ENCODE measurements at regions not wholly inside any gene's neighbourhood (a gene's known extent, or its start where the extent isn't known, plus 50 kb on each side); places are given as distances from the start of the nearest gene placed in this dataset.
"Not testable (repeated sequence)": the region's sequence is repeated elsewhere in the genome, so short reads cannot be mapped to it uniquely, and the experiment has no call there.

- DNase-seq (ENCODE audit: low read depth): no peak
- in situ Hi-C loops (cut with HindIII; ENCODE audit: low pct_unique_long_range_greater_than_20kb, low sequenced_read_pairs): no loop called here
Observed at GRCh38 chr13:42373048-42373812, 101.3 kb downstream of the AKAP11 start.

- in situ Hi-C loops (cut with HindIII; ENCODE audit: low pct_unique_long_range_greater_than_20kb, low sequenced_read_pairs): no loop called here
- no peak for DNase-seq (ENCODE audit: low read depth)
Observed at GRCh38 chr13:42375663-42376062, 103.7 kb downstream of the AKAP11 start.

GRCh38 chr13:42377640-42378382 is 105.9 kb downstream of the AKAP11 start:
- in situ Hi-C loops (cut with HindIII; ENCODE audit: low pct_unique_long_range_greater_than_20kb, low sequenced_read_pairs): no loop called here
- no peak for DNase-seq (ENCODE audit: low read depth)

- in situ Hi-C loops (cut with HindIII; ENCODE audit: low pct_unique_long_range_greater_than_20kb, low sequenced_read_pairs): no loop called here
- no peak for DNase-seq (ENCODE audit: low read depth)
Observed at GRCh38 chr13:42378383-42378780, 106.4 kb downstream of the AKAP11 start.

DNA sequence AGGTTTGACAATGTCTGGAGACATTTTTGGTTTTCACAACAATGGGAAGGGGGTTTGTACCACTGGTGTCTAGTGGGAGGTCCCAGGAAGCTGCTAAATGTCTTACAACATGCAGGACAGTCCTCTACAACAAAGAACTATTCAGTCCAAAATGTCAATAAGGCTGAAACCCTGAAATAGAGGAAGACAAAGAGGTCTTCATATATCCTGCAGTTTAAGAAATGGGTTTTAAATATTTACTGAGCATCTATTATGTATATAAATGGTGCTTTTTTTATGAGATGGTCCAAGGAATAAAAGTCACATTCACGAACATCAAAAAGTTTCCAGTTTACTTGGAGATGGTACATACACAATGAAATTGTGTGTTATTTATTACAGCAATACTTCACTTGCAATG is 107.3 kb downstream of the AKAP11 start:
- no peak for DNase-seq (ENCODE audit: low read depth)
- in situ Hi-C loops (cut with HindIII; ENCODE audit: low pct_unique_long_range_greater_than_20kb, low sequenced_read_pairs): no loop called here

GRCh38 chr13:42380420-42381164 is 108.6 kb downstream of the AKAP11 start:
- in situ Hi-C loops (cut with HindIII; ENCODE audit: low pct_unique_long_range_greater_than_20kb, low sequenced_read_pairs): no loop called here
- no peak for DNase-seq (ENCODE audit: low read depth)

- in situ Hi-C loops (cut with HindIII; ENCODE audit: low pct_unique_long_range_greater_than_20kb, low sequenced_read_pairs): no loop called here
Observed at GRCh38 chr13:42381165-42381425, 109.1 kb downstream of the AKAP11 start.

DNA sequence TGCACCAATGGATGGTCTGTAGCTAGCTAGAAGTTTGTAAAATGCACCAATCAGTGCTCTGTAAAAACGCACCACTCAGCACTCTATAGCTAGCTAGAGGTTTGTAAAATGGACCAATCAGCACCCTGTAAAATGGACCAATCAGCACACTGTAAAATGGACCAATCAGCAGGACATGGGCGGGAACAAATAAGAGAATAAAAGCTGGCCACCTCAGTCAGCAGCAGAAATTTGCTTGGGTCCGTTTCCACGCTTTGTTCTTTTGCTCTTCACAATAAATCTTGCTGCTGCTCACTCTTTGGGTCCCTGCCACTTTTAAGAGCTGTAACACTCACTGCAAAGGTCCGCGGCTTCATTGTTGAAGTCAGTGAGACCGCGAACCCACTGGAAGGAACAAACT is 109.5 kb downstream of the AKAP11 start:
- DNase-seq (ENCODE audit: low read depth); in situ Hi-C loops (cut with HindIII; ENCODE audit: low pct_unique_long_range_greater_than_20kb, low sequenced_read_pairs): not testable (repeated sequence)

More at GRCh38 chr13:42381165-42381425, 109.1 kb downstream of the AKAP11 start:
- DNase-seq (ENCODE audit: low read depth): no peak

- in situ Hi-C loops (cut with HindIII; ENCODE audit: low pct_unique_long_range_greater_than_20kb, low sequenced_read_pairs): no loop called here
- DNase-seq (ENCODE audit: low read depth): no peak
Observed at GRCh38 chr13:42383025-42383424, 111.1 kb downstream of the AKAP11 start.

DNA sequence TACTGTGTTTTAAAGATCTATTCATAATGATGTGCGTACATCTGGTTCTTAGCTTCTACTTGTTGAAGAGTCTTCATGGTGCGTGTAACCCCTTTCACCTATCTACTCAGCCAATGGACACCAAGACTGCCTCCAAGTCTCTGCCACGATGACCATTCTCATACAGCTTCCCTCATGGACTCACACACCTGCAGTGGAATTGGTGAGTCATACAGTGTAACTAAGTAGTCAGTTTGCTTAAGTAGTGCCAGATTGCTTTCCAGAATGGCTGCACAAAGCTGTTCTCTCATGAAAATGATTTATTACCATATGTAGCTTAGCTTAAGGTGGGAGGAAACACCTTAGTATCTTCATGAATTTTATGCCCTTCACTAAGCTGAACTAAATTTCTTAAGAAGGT is 112.3 kb downstream of the AKAP11 start:
- in situ Hi-C loops (cut with HindIII; ENCODE audit: low pct_unique_long_range_greater_than_20kb, low sequenced_read_pairs): no loop called here
- DNase-seq (ENCODE audit: low read depth): no peak

DNA sequence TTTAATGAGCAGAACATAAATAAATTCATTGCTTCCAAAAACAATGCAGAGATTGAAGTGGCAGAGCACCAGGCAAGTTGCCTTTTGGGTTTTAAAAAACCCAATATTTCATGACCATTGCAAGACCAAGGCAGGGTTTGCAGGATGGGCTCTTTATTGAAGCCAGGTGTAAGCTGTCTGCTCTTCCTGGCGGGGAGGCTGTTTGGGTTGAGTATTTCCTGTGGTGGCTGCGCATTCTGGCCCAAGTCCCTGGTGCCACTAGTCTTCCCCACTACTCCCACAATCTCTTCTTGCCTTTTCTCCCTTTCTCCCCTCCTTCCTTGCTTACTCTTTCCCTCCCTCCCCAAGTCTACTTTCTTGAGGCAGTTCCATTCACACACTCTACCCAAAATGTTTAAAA is 116.4 kb downstream of the AKAP11 start:
- in situ Hi-C loops (cut with HindIII; ENCODE audit: low pct_unique_long_range_greater_than_20kb, low sequenced_read_pairs): no loop called here

DNA sequence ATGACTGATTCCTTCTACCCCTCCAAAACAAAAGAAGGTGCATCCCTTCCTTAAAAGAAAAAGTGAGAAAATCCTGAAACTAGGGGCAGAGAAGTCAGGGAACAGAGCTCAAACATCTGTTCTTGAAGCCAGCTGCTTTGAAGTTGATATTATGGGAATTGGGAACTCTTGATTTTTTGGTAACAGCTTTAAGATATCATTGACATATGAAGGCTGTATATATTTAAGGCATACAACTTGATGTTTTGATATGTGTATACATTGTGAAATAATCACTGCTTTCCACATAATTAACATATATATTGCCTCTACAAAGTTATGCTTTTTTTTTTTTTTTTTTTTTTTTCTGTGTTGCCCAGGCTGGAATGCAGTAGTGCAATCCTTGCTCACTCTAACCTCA is 117.1 kb downstream of the AKAP11 start:
- no peak for DNase-seq (ENCODE audit: low read depth)
- in situ Hi-C loops (cut with HindIII; ENCODE audit: low pct_unique_long_range_greater_than_20kb, low sequenced_read_pairs): no loop called here

More for the DNA sequence above, 116.4 kb downstream of the AKAP11 start:
- no peak for DNase-seq (ENCODE audit: low read depth)

GRCh38 chr13:42392180-42392579 is 120.2 kb downstream of the AKAP11 start:
- in situ Hi-C loops (cut with HindIII; ENCODE audit: low pct_unique_long_range_greater_than_20kb, low sequenced_read_pairs): no loop called here

DNA sequence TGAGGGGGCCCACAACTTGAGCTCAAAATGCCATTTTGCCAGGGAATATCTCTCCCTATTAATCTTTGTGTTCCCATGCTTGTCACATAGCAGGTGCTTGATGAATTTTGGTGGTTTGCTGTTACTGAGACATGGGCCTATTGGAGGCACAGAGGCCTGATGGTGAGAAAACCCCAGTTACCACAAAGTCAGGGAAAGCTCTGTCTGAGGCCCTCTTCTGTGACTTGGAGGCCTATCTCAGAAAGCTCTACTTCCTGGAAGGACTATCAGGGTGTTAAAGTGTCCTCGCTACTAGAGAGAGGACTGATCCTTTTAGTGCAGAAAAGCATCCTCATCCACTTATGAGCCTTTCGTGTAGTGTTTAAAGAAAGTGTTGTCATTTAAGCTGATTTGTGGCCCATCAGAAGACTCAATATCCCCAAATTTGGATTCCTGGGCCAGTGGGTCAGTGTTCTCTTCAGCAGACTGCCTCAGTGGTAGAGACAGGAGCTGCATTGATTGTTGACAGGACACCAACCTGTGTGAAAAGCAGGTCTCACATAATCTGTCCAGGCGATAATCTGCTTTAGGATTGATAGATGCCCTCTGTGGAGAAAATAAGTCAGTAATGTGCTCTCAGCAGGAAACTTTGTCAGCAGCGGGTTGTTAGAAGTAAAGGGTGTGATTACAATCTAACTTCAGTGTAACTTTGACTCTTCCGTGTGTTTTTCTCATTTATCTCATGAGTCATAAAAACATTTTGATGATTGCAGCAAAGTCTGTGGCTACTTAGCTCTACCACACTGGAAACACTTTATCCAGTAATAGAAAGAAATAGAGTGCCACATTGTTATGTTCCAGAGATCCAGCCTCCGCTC is 121.0 kb downstream of the AKAP11 start:
- no peak for DNase-seq (ENCODE audit: low read depth)
- in situ Hi-C loops (cut with HindIII; ENCODE audit: low pct_unique_long_range_greater_than_20kb, low sequenced_read_pairs): no loop called here

More at GRCh38 chr13:42392180-42392579, 120.2 kb downstream of the AKAP11 start:
- DNase-seq (ENCODE audit: low read depth): no peak

DNA sequence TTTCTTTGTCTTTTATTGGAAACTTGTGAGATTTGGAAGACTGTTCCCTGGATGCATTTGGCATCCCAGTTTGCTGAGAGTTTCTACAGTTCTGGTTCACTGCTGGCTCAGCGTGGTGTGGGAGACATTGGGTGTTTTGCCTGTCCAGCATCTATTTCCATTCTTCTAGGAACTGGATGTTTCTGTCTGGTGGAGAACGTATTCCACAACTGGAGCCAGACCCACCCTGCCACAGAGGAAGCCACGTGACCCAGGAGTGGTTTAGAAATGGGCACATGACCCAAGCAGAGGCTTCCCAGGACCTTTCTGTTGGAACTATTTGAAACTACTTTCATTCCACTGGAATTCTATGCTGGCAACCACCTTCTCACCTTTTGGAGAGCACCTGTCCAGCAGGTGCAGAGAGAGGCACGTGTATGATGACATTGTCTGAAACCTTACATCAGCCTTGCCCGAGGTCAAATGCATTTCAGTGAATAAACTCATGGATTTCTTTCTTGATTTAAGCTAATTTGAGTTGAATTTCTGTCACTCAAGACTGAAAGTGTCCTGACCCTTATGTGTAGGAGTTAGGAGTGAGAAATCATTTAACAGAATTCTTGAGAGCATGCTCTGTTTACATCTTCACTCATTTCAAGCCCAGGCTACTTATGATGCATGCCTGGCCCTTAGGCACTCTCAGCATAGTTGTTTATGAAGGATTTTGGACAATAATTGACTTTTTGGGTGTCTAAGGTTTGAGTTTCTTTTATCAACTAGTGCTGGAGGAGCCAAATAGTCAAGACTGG is 121.8 kb downstream of the AKAP11 start:
- in situ Hi-C loops (cut with HindIII; ENCODE audit: low pct_unique_long_range_greater_than_20kb, low sequenced_read_pairs): no loop called here
- no peak for DNase-seq (ENCODE audit: low read depth)

DNA sequence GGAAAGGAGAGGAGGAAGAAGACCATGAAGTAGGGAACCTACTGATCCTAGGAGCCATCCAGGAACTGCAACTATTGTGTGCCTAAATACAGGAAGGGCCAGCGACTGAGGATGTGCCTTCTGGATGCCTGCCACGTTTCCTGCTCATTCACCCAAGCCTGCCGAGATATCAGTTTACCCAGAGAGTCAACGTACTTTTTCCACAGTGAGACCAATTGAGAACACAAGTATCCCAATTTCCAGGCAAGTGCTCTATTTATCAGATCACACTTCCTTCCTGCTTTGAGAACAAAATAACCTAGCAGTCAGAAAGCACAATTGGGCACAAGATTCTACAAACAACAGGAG is 122.4 kb downstream of the AKAP11 start:
- in situ Hi-C loops (cut with HindIII; ENCODE audit: low pct_unique_long_range_greater_than_20kb, low sequenced_read_pairs): no loop called here
- DNase-seq (ENCODE audit: low read depth): no peak

GRCh38 chr13:42394711-42395085 is 122.7 kb downstream of the AKAP11 start:
- no peak for DNase-seq (ENCODE audit: low read depth)
- in situ Hi-C loops (cut with HindIII; ENCODE audit: low pct_unique_long_range_greater_than_20kb, low sequenced_read_pairs): no loop called here
